Astrocyte of the spinal cord (primary cell): ENCODE measurements at regions not wholly inside any gene's neighbourhood (a gene's known extent, or its start where the extent isn't known, plus 50 kb on each side); places are given as distances from the start of the nearest gene placed in this dataset.

ENCODE experiments used
- DNase-seq: peaks from one replicate; pipeline ENCODE4 v3.0.0; 2011; ENCODE audit warnings: low read depth, low spot score
- H3K4me3 ChIP-seq: 2 replicates; pipeline ENCODE4 v1.5.1; 2011; ENCODE audit warnings: low read depth, mild to moderate bottlenecking, low read length, moderate library complexity
- in situ Hi-C: cut with HindIII; loops from 2 replicates; pipeline ENCODE4 v1.10.0; 2017; ENCODE audit warnings: low sequenced_read_pairs
- TF ChIP-seq, protein P1 (sequence below): IDR thresholded peaks from 2 replicates; pipeline ENCODE4 v1.5.1; 2012; ENCODE audit warnings: low read depth, mild to moderate bottlenecking, low read length, inconsistent platforms

DNA sequence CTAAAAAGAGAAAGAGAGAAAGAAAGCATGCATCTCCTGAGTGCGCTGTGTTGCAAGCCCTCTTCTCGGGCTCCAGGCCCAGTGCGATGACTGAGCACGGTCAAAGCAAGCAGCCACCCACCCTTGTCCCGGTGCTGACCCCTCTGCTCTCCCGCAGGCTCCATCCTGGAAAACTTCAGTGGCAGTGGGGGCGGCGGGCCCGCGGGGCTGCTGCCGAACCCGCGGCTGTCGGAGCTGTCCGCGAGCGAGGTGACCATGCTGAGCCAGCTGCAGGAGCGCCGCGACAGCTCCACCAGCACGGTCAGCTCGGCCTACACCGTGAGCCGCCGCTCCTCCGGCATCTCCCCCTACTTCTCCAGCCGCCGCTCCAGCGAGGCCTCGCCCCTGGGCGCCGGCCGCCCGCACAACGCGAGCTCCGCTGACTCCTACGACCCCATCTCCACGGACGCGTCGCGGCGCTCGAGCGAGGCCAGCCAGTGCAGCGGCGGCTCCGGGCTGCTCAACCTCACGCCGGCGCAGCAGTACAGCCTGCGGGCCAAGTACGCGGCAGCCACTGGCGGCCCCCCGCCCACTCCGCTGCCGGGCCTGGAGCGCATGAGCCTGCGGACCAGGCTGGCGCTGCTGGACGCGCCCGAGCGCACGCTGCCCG lies 252.5 kb downstream of the GLI2 start:
- in situ Hi-C loops = no loop called here
- TF ChIP-seq, protein P1, sequence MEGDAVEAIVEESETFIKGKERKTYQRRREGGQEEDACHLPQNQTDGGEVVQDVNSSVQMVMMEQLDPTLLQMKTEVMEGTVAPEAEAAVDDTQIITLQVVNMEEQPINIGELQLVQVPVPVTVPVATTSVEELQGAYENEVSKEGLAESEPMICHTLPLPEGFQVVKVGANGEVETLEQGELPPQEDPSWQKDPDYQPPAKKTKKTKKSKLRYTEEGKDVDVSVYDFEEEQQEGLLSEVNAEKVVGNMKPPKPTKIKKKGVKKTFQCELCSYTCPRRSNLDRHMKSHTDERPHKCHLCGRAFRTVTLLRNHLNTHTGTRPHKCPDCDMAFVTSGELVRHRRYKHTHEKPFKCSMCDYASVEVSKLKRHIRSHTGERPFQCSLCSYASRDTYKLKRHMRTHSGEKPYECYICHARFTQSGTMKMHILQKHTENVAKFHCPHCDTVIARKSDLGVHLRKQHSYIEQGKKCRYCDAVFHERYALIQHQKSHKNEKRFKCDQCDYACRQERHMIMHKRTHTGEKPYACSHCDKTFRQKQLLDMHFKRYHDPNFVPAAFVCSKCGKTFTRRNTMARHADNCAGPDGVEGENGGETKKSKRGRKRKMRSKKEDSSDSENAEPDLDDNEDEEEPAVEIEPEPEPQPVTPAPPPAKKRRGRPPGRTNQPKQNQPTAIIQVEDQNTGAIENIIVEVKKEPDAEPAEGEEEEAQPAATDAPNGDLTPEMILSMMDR = no peak

DNA sequence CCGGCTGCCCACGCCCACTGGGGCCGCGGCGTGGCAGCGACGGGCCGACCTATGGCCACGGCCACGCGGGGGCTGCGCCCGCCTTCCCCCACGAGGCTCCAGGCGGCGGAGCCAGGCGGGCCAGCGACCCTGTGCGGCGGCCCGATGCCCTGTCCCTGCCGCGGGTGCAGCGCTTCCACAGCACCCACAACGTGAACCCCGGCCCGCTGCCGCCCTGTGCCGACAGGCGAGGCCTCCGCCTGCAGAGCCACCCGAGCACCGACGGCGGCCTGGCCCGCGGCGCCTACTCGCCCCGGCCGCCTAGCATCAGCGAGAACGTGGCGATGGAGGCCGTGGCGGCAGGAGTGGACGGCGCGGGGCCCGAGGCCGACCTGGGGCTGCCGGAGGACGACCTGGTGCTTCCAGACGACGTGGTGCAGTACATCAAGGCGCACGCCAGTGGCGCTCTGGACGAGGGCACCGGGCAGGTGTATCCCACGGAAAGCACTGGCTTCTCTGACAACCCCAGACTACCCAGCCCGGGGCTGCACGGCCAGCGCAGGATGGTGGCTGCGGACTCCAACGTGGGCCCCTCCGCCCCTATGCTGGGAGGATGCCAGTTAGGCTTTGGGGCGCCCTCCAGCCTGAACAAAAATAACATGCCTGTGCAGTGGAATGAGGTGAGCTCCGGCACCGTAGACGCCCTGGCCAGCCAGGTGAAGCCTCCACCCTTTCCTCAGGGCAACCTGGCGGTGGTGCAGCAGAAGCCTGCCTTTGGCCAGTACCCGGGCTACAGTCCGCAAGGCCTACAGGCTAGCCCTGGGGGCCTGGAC lies 253.2 kb downstream of the GLI2 start:
- no peak overlapping the region for H3K4me3 ChIP-seq
- DNase-seq = no peak
- in situ Hi-C loops = no loop called here
- TF ChIP-seq, protein P1 = no peak

More for the DNA sequence above, 252.5 kb downstream of the GLI2 start:
- H3K4me3 ChIP-seq = no peak overlapping the region
- DNase-seq = no peak

DNA sequence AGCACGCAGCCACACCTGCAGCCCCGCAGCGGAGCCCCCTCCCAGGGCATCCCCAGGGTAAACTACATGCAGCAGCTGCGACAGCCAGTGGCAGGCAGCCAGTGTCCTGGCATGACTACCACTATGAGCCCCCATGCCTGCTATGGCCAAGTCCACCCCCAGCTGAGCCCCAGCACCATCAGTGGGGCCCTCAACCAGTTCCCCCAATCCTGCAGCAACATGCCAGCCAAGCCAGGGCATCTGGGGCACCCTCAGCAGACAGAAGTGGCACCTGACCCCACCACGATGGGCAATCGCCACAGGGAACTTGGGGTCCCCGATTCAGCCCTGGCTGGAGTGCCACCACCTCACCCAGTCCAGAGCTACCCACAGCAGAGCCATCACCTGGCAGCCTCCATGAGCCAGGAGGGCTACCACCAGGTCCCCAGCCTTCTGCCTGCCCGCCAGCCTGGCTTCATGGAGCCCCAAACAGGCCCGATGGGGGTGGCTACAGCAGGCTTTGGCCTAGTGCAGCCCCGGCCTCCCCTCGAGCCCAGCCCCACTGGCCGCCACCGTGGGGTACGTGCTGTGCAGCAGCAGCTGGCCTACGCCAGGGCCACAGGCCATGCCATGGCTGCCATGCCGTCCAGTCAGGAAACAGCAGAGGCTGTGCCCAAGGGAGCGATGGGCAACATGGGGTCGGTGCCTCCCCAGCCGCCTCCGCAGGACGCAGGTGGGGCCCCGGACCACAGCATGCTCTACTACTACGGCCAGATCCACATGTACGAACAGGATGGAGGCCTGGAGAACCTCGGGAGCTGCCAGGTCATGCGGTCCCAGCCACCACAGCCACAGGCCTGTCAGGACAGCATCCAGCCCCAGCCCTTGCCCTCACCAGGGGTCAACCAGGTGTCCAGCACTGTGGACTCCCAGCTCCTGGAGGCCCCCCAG lies 254.1 kb downstream of the GLI2 start:
- TF ChIP-seq, protein P1 = no peak
- no peak for DNase-seq
- in situ Hi-C loops = no loop called here
- H3K4me3 ChIP-seq = no peak overlapping the region

DNA sequence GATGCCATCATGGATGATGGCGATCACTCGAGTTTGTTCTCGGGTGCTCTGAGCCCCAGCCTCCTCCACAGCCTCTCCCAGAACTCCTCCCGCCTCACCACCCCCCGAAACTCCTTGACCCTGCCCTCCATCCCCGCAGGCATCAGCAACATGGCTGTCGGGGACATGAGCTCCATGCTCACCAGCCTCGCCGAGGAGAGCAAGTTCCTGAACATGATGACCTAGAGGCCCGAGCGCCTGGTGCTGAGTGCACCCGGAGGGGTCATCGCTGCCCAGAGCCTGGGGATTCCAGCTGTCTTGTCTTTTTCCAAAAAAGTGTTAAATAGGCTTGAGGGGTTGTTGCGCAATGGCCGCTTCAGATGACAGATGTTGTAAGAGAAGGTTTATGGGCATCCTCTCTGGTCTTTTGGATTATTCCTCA lies 254.8 kb downstream of the GLI2 start:
- no peak overlapping the region for H3K4me3 ChIP-seq
- in situ Hi-C loops = no loop called here
- no peak for DNase-seq
- TF ChIP-seq, protein P1 = no peak

DNA sequence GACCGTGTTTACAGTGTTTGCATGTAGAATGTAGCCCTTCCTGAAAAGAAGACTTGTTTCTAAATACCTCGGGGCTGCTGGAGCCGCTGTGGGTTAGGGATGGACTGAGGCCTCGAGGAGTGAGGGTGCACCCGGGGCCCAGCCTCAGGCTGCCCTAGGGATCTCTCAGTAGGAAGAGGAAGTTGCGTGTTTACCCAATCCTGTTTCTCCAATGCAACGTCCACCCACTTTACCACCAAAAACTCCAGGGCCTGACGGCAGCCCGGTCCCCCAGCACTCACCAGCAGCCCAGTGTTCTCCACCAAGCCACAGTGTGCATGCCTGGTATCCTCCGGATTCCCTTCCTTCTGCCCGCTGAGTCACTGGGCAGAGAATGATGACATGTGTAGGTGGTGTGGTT lies 255.8 kb downstream of the GLI2 start:
- H3K4me3 ChIP-seq = no peak overlapping the region
- DNase-seq = no peak
- in situ Hi-C loops = no loop called here
- TF ChIP-seq, protein P1 = no peak

DNA sequence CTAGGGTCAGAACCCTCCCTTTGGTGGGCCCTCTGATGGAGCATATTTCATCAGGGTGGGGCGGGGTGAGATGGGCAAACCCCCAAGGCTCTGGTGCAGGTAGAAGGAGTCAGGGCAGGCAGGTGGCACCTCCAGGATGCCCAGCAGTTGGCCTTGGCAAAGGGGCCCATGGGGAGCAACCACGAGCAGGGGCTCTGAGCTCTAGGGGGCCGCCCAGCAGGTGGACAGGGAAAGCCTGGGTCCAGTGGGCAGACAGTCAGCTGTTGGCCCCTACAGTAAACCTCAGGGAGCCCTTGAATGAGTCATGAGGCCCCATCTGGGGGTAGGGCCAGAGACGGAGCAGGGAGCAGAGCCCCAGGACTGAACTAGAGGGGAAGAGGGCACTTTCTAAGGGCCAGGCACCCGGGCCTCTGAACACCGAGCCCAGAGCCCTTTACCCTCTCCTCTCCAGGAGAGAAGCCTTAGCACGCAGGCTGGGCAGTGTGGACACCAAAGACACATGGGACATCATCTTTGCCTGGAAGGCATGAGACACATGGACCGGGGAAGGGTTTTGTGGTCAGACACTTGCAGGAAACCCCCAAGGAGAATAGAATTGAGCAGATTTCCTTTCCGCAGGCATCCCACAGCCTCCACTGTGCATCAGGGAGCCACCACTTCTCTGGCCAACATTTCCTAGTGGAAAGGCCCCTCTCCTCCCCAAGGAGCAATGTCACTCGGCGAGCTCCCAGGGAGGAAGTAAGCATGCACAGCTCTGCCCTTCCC lies 257.3 kb downstream of the GLI2 start:
- TF ChIP-seq, protein P1 = no peak
- DNase-seq = no peak
- in situ Hi-C loops = no loop called here
- H3K4me3 ChIP-seq = no peak overlapping the region
